Fibroblast of mammary gland (primary cell): ENCODE measurements at regions not wholly inside any gene's neighbourhood (a gene's known extent, or its start where the extent isn't known, plus 50 kb on each side); places are given as distances from the start of the nearest gene placed in this dataset.

ENCODE experiments used
- DNase-seq: peaks from one replicate; pipeline ENCODE4 v3.0.0-alpha.2; 2010; ENCODE audit warnings: low read depth
- H3K4me3 ChIP-seq: 2 replicates; pipeline ENCODE4 v1.5.1; 2011; ENCODE audit warnings: low read depth, mild to moderate bottlenecking, low read length, moderate library complexity; ENCODE audit not compliant: control insufficient read depth
- TF ChIP-seq, protein P1 (sequence below): conservative IDR thresholded peaks from 2 replicates; pipeline ENCODE4 v1.5.1; 2011; ENCODE audit warnings: low read depth, low read length, inconsistent platforms; ENCODE audit not compliant: control insufficient read depth, insufficient read depth

DNA sequence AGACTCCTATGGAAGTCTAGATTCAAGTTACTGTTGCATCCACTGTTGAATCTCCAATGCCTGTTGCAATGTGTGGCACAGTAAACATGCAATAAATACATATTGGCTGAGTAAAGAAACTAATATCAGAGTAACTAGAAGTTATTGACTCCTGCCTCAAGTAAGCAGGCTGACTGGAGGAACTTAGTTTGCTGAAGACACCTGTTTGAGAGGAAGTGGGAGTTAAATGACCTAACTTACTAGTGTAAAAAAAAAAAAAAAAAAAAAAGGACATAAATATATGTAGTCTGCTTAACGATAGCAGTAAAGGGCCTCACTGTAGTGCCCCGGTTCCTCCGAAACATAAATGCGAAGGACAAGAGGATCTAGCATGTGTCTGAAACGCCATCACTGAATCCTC lies 249.8 kb upstream of the PRDM1 start:
- no peak for DNase-seq
- H3K4me3 ChIP-seq, result no peak overlapping the region
- TF ChIP-seq, protein P1, sequence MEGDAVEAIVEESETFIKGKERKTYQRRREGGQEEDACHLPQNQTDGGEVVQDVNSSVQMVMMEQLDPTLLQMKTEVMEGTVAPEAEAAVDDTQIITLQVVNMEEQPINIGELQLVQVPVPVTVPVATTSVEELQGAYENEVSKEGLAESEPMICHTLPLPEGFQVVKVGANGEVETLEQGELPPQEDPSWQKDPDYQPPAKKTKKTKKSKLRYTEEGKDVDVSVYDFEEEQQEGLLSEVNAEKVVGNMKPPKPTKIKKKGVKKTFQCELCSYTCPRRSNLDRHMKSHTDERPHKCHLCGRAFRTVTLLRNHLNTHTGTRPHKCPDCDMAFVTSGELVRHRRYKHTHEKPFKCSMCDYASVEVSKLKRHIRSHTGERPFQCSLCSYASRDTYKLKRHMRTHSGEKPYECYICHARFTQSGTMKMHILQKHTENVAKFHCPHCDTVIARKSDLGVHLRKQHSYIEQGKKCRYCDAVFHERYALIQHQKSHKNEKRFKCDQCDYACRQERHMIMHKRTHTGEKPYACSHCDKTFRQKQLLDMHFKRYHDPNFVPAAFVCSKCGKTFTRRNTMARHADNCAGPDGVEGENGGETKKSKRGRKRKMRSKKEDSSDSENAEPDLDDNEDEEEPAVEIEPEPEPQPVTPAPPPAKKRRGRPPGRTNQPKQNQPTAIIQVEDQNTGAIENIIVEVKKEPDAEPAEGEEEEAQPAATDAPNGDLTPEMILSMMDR, result no peak

DNA sequence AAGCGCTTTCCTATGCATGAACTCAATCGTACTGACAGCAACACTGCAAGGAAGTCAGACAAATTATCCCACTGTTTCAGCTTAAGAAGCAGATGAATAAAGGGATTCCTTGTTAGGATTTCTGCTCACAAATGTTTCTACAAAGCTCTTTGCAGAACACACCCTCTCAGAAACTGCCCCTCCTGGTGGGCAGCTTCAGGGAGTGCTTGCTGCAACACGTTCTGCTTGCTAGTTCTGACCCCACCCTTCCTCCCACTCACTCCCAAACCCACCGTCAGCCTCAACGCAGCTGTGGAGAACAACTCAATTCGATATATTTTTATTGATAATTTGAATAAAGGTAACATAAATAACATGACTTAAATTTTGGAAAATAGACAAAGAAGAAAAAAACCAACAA lies 250.8 kb upstream of the PRDM1 start:
- DNase-seq, result peak; percentile 54
- TF ChIP-seq, protein P1, result peak; percentile 39
- no peak overlapping the region for H3K4me3 ChIP-seq

DNA sequence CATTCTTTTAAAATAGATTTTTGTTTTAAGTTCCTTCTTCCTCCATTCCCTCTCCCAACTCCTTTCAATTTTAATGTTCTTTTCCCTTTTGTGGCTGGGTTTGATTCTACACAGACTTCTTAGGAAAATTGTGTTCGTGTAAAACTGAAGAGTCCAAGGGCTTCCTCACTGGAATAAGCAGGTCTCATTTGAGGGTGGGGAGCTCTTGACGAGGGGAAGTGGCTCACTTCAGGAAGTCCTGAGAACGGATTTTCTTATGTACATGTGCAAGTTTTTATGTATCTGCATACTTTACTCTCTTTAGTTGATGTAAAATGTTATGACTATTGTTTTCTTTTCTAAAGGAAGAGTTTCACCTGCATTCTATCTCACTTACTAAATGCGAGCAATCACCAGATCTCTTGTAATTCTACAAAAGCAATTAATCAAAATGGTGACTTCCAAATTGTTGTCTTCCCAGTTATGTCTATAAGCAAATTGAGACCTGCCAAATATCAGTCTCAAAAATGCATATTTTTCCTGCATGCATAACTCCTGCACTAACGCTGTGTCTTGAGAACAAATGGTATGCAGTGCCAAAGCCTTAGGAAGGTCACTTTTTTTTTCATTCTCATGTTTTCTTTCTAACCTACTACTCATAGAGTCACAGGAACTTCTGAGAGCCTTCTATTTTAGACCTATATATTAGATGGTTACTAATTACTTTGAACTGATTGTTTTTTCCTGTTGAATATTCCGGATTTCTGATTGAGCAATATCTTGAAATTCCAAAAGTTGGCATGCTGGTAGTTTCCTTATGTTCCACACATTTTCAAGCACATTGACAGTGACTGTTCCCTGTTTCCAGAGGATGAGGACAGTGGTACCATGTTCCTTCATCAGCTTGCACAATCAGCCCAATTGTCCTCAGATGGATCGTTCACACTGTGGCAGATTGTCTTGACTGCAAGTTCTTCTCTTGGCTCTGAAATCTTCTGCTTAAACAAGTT lies 251.9 kb upstream of the PRDM1 start:
- no peak overlapping the region for H3K4me3 ChIP-seq
- TF ChIP-seq, protein P1, result no peak
- DNase-seq, result no peak

DNA sequence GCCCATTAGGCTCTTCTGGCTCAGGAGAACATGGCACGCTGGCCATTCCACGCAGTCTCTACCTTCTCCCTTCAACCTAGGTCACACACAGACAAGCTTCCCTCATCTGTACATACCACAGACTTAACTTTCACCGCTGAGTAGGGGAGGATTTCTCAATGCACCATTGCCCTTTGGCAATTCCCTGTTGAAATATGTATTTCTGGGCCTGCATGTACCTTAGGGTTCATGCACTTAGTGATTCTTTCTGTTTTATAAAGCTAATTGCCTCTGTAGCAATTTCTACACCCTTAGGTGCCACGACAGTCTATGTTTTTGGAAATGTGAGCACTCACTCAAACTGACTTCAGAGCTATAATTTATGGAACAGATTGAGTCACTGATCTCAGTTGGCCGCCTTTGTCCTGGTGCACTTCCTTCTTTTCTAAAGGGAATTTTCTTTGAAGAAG lies 253.8 kb upstream of the PRDM1 start:
- peak; percentile 39 for DNase-seq
- no peak overlapping the region for H3K4me3 ChIP-seq
- TF ChIP-seq, protein P1, result no peak

DNA sequence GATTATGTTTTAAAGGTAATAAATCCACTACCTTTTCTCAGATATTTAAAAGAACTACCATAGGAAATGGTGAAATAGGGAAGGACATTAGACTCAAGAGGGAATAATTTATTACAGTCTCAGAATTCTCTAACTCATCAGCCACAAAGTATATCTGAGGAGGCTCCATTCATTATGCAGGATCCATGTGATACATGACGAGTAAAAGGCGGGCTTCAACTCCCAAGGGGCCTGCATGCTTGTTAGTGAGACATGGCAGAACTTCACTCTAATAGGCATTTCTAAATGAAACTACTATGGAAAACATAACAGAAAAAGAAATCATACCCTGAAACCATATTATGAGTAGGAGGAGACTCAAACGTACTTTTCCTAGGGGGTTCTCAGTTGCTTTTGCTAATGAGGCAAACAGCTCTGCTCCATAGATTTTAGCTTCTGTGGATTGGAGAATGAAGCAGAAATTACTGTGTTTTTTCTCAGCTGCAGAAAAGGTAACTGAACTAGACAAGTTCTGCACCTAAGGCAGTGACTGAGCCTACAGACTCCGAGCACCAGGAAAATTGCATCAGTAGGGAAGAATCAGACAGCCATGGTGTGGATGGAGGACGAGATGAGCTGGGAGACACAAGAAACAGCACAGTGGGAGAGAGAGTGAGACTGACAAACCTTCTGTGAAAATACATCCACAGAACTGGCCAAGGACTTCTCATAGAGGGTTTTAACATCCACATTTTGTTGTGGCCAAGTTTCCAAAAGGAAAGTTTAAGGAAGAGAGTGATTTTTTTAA lies 254.6 kb upstream of the PRDM1 start:
- peak; percentile 70 for DNase-seq
- TF ChIP-seq, protein P1, result no peak
- H3K4me3 ChIP-seq, result no peak overlapping the region

DNA sequence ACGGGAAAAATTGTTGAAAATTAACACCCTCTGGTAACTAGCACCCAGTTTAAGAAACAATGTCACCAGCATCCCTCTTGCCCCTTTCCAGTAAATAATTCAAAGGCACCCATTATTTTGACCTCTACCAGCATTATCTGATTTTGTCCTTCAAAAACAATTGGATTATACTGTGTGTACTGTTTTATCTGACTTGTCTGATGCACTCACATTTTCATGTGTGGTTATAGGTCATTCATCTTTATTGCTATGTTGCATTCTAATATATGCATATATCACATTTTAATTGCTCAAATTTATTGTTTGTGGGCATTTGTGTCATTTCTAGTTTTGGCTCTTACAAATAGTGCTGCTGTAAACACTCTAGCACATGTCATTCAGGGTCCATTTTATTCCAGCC lies 260.9 kb upstream of the PRDM1 start:
- H3K4me3 ChIP-seq, result no peak overlapping the region
- no peak for DNase-seq
- TF ChIP-seq, protein P1, result no peak
